ENCODE measurements at regions not wholly inside any gene's neighbourhood (a gene's known extent, or its start where the extent isn't known, plus 50 kb on each side); places are given as distances from the start of the nearest gene placed in this dataset.

- no peak for TF ChIP-seq ZFX (IDR thresholded peaks at IDR 0.05; ENCODE audit: borderline replicate concordance)
- TF ChIP-seq, protein P1, sequence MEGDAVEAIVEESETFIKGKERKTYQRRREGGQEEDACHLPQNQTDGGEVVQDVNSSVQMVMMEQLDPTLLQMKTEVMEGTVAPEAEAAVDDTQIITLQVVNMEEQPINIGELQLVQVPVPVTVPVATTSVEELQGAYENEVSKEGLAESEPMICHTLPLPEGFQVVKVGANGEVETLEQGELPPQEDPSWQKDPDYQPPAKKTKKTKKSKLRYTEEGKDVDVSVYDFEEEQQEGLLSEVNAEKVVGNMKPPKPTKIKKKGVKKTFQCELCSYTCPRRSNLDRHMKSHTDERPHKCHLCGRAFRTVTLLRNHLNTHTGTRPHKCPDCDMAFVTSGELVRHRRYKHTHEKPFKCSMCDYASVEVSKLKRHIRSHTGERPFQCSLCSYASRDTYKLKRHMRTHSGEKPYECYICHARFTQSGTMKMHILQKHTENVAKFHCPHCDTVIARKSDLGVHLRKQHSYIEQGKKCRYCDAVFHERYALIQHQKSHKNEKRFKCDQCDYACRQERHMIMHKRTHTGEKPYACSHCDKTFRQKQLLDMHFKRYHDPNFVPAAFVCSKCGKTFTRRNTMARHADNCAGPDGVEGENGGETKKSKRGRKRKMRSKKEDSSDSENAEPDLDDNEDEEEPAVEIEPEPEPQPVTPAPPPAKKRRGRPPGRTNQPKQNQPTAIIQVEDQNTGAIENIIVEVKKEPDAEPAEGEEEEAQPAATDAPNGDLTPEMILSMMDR (IDR thresholded peaks at IDR 0.05) = no peak
- no peak overlapping the region for H3K27ac ChIP-seq
Observed at GRCh38 chr7:119421657-119422056, 851.3 kb upstream of the KCND2 start.

- no peak overlapping the region for H3K27ac ChIP-seq
- TF ChIP-seq, protein P1 (IDR thresholded peaks at IDR 0.05) = no peak
- TF ChIP-seq ZFX (IDR thresholded peaks at IDR 0.05; ENCODE audit: borderline replicate concordance) = no peak
Observed at GRCh38 chr7:119436882-119437281, 836.1 kb upstream of the KCND2 start.

DNA sequence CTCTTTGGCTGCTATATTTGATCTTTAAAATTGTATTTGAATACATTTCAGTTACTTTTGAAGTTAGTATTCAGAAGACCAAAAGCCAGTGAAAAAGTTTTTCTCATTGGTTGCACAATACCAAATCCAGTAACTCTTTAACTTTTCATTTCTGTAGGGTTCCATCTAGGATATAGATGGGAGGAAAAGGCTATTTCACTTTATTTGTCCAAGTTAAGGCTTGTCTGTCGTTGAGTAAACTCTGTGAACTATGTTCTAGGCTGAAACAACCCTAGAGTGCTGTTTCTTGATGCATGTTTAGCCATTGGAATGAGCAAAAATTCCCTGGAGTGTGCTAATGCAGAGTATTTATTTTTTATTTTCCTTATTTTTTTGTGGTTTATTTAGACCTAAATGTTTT is 834.7 kb upstream of the KCND2 start:
- TF ChIP-seq, protein P1 (IDR thresholded peaks at IDR 0.05) = no peak
- TF ChIP-seq ZFX (IDR thresholded peaks at IDR 0.05; ENCODE audit: borderline replicate concordance) = no peak
- no peak overlapping the region for H3K27ac ChIP-seq

GRCh38 chr7:119439192-119439591 is 833.8 kb upstream of the KCND2 start:
- TF ChIP-seq, protein P1 (IDR thresholded peaks at IDR 0.05) = no peak
- TF ChIP-seq ZFX (IDR thresholded peaks at IDR 0.05; ENCODE audit: borderline replicate concordance) = no peak
- H3K27ac ChIP-seq = no peak overlapping the region

DNA sequence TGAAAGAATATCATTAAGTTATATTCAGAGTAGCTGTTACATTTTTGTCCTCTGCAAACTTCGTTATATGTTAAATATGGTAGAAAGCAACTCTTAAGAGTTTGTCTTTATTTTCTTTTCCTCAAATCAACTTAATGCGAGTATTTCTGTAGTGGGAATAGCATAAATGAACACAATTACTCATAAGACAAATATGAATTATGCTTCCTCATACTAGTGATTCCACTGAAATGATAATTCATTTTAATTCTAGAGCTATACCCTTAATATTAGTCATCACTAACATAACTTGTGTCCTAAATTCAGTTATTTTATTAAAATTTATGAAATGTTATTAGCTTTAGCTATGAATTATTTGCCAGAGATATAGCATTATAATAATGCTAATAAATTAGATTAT is 820.6 kb upstream of the KCND2 start:
- TF ChIP-seq ZFX (IDR thresholded peaks at IDR 0.05; ENCODE audit: borderline replicate concordance) = no peak
- TF ChIP-seq, protein P1 (IDR thresholded peaks at IDR 0.05) = no peak
- H3K27ac ChIP-seq = no peak overlapping the region

GRCh38 chr7:119465798-119466305 is 807.1 kb upstream of the KCND2 start:
- no peak overlapping the region for H3K27ac ChIP-seq
- TF ChIP-seq ZFX (IDR thresholded peaks at IDR 0.05; ENCODE audit: borderline replicate concordance) = no peak
- TF ChIP-seq, protein P1 (IDR thresholded peaks at IDR 0.05) = no peak

DNA sequence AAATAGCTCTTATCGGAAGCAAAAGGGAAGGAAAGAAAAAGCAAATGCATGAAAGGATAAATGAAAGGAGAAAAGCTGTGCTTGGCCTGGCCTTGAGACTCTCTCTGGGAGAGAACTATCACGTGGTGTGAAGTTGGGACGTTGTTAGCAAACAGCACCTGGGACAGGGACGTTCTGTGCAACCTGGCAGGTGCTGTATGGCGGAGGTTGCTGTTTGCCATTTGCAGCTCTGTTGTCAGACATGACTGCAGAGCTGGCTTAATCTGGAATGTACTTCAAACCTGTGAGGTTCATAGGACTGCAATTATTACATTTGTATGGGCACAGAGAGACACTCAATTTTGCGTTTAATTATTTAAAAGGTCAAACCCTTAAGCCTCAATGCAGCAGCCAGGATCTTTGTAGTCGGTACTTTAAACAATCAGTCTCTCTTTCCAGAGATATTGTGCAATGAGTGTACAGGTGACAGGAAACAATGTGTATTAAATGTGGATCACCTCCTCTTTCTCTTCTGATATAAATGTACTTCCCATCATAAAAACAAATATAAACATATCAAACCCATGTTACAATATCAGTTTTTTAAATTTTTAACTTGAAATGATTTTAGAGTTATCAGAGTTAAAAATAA is 800.5 kb upstream of the KCND2 start:
- H3K27ac ChIP-seq = peak overlapping the region; percentile 63

More for the DNA sequence above, 800.5 kb upstream of the KCND2 start:
- TF ChIP-seq ZFX (IDR thresholded peaks at IDR 0.05; ENCODE audit: borderline replicate concordance) = no peak
- TF ChIP-seq, protein P1 (IDR thresholded peaks at IDR 0.05) = no peak

Measured in 22Rv1 (cell line).